Liver (tissue), 3 donors: ENCODE measurements at regions not wholly inside any gene's neighbourhood (a gene's known extent, or its start where the extent isn't known, plus 50 kb on each side); places are given as distances from the start of the nearest gene placed in this dataset.

ENCODE experiments used
- EGR1 ChIP-seq, 2 donors: IDR thresholded peaks; 2 replicates each; pipeline ENCODE4 v1.6.1; 2016 to 2018; ENCODE audit warnings: antibody characterized with exemption in 2 of 2, low read depth in 2 of 2
- YY1 ChIP-seq: IDR thresholded peaks from 2 replicates; pipeline ENCODE4 v1.6.1; 2016; ENCODE audit warnings: antibody characterized with exemption, mild to moderate bottlenecking
- TF ChIP-seq, protein P1 (sequence below): fragments of 150-350 bp; IDR thresholded peaks from 2 replicates; pipeline ENCODE4 v1.5.1; 2017; ENCODE audit warnings: improper control_type of control experiment, low read depth, low read length; ENCODE audit not compliant: missing input control
- donor health status: healthy.
- donor health status: healthy.

DNA sequence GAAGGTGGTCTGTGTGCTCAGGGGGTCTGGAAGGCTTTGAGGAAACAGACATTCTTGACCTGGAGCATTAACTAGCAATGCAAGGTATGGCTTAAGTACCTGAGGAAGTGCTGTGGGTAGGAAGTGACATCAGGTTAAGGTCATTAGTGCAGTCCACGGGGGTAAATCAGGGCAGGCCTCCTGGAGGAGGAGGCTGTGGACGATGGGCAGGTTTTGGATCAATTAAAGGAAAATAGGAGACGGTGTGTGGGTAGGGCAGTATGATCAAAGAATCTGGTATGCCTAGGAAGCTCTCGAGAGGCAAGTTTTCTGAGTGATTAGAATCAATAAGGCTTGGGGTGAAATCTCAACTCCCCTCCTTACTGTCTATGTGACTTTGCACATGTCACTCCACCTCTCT lies 295.3 kb downstream of the AACS start:
- TF ChIP-seq, protein P1, sequence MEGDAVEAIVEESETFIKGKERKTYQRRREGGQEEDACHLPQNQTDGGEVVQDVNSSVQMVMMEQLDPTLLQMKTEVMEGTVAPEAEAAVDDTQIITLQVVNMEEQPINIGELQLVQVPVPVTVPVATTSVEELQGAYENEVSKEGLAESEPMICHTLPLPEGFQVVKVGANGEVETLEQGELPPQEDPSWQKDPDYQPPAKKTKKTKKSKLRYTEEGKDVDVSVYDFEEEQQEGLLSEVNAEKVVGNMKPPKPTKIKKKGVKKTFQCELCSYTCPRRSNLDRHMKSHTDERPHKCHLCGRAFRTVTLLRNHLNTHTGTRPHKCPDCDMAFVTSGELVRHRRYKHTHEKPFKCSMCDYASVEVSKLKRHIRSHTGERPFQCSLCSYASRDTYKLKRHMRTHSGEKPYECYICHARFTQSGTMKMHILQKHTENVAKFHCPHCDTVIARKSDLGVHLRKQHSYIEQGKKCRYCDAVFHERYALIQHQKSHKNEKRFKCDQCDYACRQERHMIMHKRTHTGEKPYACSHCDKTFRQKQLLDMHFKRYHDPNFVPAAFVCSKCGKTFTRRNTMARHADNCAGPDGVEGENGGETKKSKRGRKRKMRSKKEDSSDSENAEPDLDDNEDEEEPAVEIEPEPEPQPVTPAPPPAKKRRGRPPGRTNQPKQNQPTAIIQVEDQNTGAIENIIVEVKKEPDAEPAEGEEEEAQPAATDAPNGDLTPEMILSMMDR, result no peak
- TF ChIP-seq EGR1 (IDR thresholded peaks at IDR 0.05; ENCODE audit: low read depth in 2 of 2) (no peak), YY1 (no peak)
